HG02938 (cell line): ENCODE measurements at regions not wholly inside any gene's neighbourhood (a gene's known extent, or its start where the extent isn't known, plus 50 kb on each side); places are given as distances from the start of the nearest gene placed in this dataset.
"Not testable (repeated sequence)": the region's sequence is repeated elsewhere in the genome, so short reads cannot be mapped to it uniquely, and the experiment has no call there.

Source experiments
- ATAC-seq: cut with Tn5 transposase; IDR thresholded peaks from one replicate; pipeline ENCODE4 v1.9.1; 2021; ENCODE audit warnings: mild to moderate bottlenecking, moderate library complexity; ENCODE audit not compliant: unreplicated experiment

- ATAC-seq: no peak
Observed at GRCh38 chr15:98546329-98546728, 102.0 kb upstream of the IGF1R start.

GRCh38 chr15:98547275-98547674 is 101.1 kb upstream of the IGF1R start:
- no peak for ATAC-seq

- no peak for ATAC-seq
Observed at GRCh38 chr15:98547741-98548138, 100.6 kb upstream of the IGF1R start.

GRCh38 chr15:98548139-98548971 is 100.0 kb upstream of the IGF1R start:
- no peak for ATAC-seq

- ATAC-seq: no peak
Observed at GRCh38 chr15:98549003-98549402, 99.3 kb upstream of the IGF1R start.

- ATAC-seq: no peak
Observed at GRCh38 chr15:98549741-98550140, 98.6 kb upstream of the IGF1R start.

- ATAC-seq: not testable (repeated sequence)
Observed at GRCh38 chr15:98550363-98550762, 98.0 kb upstream of the IGF1R start.

- no peak for ATAC-seq
Observed at GRCh38 chr15:98551936-98552562, 96.3 kb upstream of the IGF1R start.

GRCh38 chr15:98554272-98555172 is 93.8 kb upstream of the IGF1R start:
- ATAC-seq: no peak

- ATAC-seq: no peak
Observed at GRCh38 chr15:98555173-98555515, 93.2 kb upstream of the IGF1R start.

- no peak for ATAC-seq
Observed at GRCh38 chr15:98556321-98556720, 92.0 kb upstream of the IGF1R start.

GRCh38 chr15:98560338-98560737 is 88.0 kb upstream of the IGF1R start:
- no peak for ATAC-seq

GRCh38 chr15:98561169-98561941 is 87.0 kb upstream of the IGF1R start:
- no peak for ATAC-seq

- ATAC-seq: no peak
Observed at GRCh38 chr15:98562331-98562937, 85.9 kb upstream of the IGF1R start.

GRCh38 chr15:98565566-98565965 is 82.8 kb upstream of the IGF1R start:
- ATAC-seq: no peak

GRCh38 chr15:98567951-98568350 is 80.4 kb upstream of the IGF1R start:
- no peak for ATAC-seq

- ATAC-seq: no peak
Observed at GRCh38 chr15:98568382-98569017, 79.8 kb upstream of the IGF1R start.

- ATAC-seq: no peak
Observed at GRCh38 chr15:98570119-98570518, 78.2 kb upstream of the IGF1R start.

- ATAC-seq: no peak
Observed at GRCh38 chr15:98580572-98580971, 67.8 kb upstream of the IGF1R start.

- ATAC-seq: no peak
Observed at GRCh38 chr15:98581715-98582114, 66.6 kb upstream of the IGF1R start.
